Fibroblast of the aortic adventitia (primary cell): ENCODE measurements at regions not wholly inside any gene's neighbourhood (a gene's known extent, or its start where the extent isn't known, plus 50 kb on each side); places are given as distances from the start of the nearest gene placed in this dataset.

Experiments
- DNase-seq: peaks from one replicate; pipeline ENCODE4 v3.0.0-alpha.2; 2010; ENCODE audit warnings: low read depth
- H3K4me3 ChIP-seq: 2 replicates; pipeline ENCODE4 v1.5.1; 2011; ENCODE audit warnings: low read depth, mild to moderate bottlenecking, control low read depth, low read length, moderate library complexity
- CTCF ChIP-seq: IDR thresholded peaks from 2 replicates; pipeline ENCODE4 v1.5.1; 2011; ENCODE audit warnings: mild to moderate bottlenecking, low read length, control low read depth, inconsistent platforms; ENCODE audit not compliant: insufficient read depth

- no peak for TF ChIP-seq CTCF
- DNase-seq = no peak
- no peak overlapping the region for H3K4me3 ChIP-seq
Measured at GRCh38 chr21:30104241-30104640, 62.4 kb downstream of the CLDN17 start.

- TF ChIP-seq CTCF = no peak
- DNase-seq = no peak
- H3K4me3 ChIP-seq = no peak overlapping the region
Measured at GRCh38 chr21:30102871-30103270, 63.7 kb downstream of the CLDN17 start.

- no peak overlapping the region for H3K4me3 ChIP-seq
- no peak for TF ChIP-seq CTCF
- no peak for DNase-seq
Measured at GRCh38 chr21:30101967-30102366, 64.6 kb downstream of the CLDN17 start.

GRCh38 chr21:30097791-30098190 is 68.8 kb downstream of the CLDN17 start:
- no peak overlapping the region for H3K4me3 ChIP-seq
- TF ChIP-seq CTCF = no peak
- DNase-seq = no peak

GRCh38 chr21:30083225-30083945 is 83.2 kb downstream of the CLDN17 start:
- no peak for TF ChIP-seq CTCF
- DNase-seq = no peak
- H3K4me3 ChIP-seq = no peak overlapping the region

- H3K4me3 ChIP-seq = no peak overlapping the region
- no peak for TF ChIP-seq CTCF
- DNase-seq = no peak
Measured at GRCh38 chr21:30081506-30081905, 85.1 kb downstream of the CLDN17 start.

GRCh38 chr21:30072496-30072895 is 94.1 kb downstream of the CLDN17 start:
- DNase-seq = peak; percentile 1
- peak; percentile 5 for TF ChIP-seq CTCF

More at GRCh38 chr21:30072496-30072895, 94.1 kb downstream of the CLDN17 start:
- H3K4me3 ChIP-seq = no peak overlapping the region
